SK-MEL-5 (cell line): ENCODE measurements at regions not wholly inside any gene's neighbourhood (a gene's known extent, or its start where the extent isn't known, plus 50 kb on each side); places are given as distances from the start of the nearest gene placed in this dataset.
"Not testable (repeated sequence)": the region's sequence is repeated elsewhere in the genome, so short reads cannot be mapped to it uniquely, and the experiment has no call there.

Source experiments
- DNase-seq: peaks from one replicate; pipeline ENCODE4 v3.0.0-alpha.2; 2016; ENCODE audit warnings: low read depth, low spot score
- in situ Hi-C: cut with HindIII; loops from 2 replicates; pipeline ENCODE4 v1.10.0; 2016; ENCODE audit warnings: low sequenced_read_pairs, high pct_unique_total_duplicates, low pct_unique_long_range_greater_than_20kb

GRCh38 chr4:187666697-187667494, 328.7 kb upstream of the ZFP42 start:
- in situ Hi-C loops = no loop called here
- DNase-seq = peak; percentile 46

- no peak for DNase-seq
- in situ Hi-C loops = no loop called here
Measured at GRCh38 chr4:187668526-187669082, 327.0 kb upstream of the ZFP42 start.

GRCh38 chr4:187671521-187671920, 324.1 kb upstream of the ZFP42 start:
- in situ Hi-C loops, DNase-seq: not testable (repeated sequence)

- in situ Hi-C loops, DNase-seq: not testable (repeated sequence)
Measured at GRCh38 chr4:187671958-187672357, 323.6 kb upstream of the ZFP42 start.

- DNase-seq, in situ Hi-C loops: not testable (repeated sequence)
Measured at GRCh38 chr4:187672526-187672925, 323.0 kb upstream of the ZFP42 start.

GRCh38 chr4:187679450-187679849, 316.1 kb upstream of the ZFP42 start:
- DNase-seq = no peak
- in situ Hi-C loops = no loop called here

GRCh38 chr4:187685247-187685646, 310.3 kb upstream of the ZFP42 start:
- in situ Hi-C loops = no loop called here
- no peak for DNase-seq

GRCh38 chr4:187687697-187688096, 307.9 kb upstream of the ZFP42 start:
- no peak for DNase-seq

GRCh38 chr4:187692626-187693025, 302.9 kb upstream of the ZFP42 start:
- no peak for DNase-seq
- in situ Hi-C loops = no loop called here

More at GRCh38 chr4:187687697-187688096, 307.9 kb upstream of the ZFP42 start:
- in situ Hi-C loops = no loop called here

GRCh38 chr4:187695531-187695930, 300.0 kb upstream of the ZFP42 start:
- DNase-seq, in situ Hi-C loops: not testable (repeated sequence)

- in situ Hi-C loops = no loop called here
- no peak for DNase-seq
Measured at GRCh38 chr4:187711586-187711985, 284.0 kb upstream of the ZFP42 start.

- in situ Hi-C loops = no loop called here
- DNase-seq = no peak
Measured at GRCh38 chr4:187714957-187715356, 280.6 kb upstream of the ZFP42 start.

GRCh38 chr4:187715466-187715865, 280.1 kb upstream of the ZFP42 start:
- DNase-seq = no peak
- in situ Hi-C loops = no loop called here

- in situ Hi-C loops = no loop called here
- no peak for DNase-seq
Measured at GRCh38 chr4:187724456-187724855, 271.1 kb upstream of the ZFP42 start.

- in situ Hi-C loops = no loop called here
- no peak for DNase-seq
Measured at GRCh38 chr4:187726485-187726884, 269.1 kb upstream of the ZFP42 start.

- in situ Hi-C loops = no loop called here
- DNase-seq = no peak
Measured at GRCh38 chr4:187732524-187732923, 263.0 kb upstream of the ZFP42 start.

- DNase-seq = no peak
- in situ Hi-C loops = no loop called here
Measured at GRCh38 chr4:187739771-187740170, 255.8 kb upstream of the ZFP42 start.

GRCh38 chr4:187744911-187745310, 250.7 kb upstream of the ZFP42 start:
- no peak for DNase-seq
- in situ Hi-C loops = no loop called here

GRCh38 chr4:187750652-187751051, 244.9 kb upstream of the ZFP42 start:
- in situ Hi-C loops, DNase-seq: not testable (repeated sequence)
